ENCODE measurements at regions not wholly inside any gene's neighbourhood (a gene's known extent, or its start where the extent isn't known, plus 50 kb on each side); places are given as distances from the start of the nearest gene placed in this dataset.

DNA sequence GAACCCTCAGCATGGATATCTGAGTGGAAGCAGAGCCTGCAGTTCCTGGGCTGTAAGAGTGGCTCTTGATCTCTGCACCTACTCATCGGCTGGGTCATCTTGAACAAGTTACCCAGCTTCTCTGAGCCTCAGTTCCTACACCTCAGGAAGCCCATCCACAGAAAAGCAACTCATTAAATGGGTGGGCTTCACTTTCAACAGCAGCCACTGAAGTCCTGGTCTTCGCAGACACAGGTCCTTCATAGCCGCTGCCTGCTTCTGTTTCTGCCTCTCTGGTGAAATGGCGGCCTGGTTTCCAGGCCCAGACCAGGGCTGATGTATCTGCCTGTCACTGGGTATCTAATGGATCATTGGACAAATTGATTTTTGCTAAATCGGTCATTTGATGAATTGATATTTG lies 571.4 kb downstream of the PTPRU start:
- peaks cover 4% of the 10 kb centered on the region for H3K27me3 Mint-ChIP-seq (ENCODE audit: insufficient read depth)
- TF ChIP-seq, protein P1, sequence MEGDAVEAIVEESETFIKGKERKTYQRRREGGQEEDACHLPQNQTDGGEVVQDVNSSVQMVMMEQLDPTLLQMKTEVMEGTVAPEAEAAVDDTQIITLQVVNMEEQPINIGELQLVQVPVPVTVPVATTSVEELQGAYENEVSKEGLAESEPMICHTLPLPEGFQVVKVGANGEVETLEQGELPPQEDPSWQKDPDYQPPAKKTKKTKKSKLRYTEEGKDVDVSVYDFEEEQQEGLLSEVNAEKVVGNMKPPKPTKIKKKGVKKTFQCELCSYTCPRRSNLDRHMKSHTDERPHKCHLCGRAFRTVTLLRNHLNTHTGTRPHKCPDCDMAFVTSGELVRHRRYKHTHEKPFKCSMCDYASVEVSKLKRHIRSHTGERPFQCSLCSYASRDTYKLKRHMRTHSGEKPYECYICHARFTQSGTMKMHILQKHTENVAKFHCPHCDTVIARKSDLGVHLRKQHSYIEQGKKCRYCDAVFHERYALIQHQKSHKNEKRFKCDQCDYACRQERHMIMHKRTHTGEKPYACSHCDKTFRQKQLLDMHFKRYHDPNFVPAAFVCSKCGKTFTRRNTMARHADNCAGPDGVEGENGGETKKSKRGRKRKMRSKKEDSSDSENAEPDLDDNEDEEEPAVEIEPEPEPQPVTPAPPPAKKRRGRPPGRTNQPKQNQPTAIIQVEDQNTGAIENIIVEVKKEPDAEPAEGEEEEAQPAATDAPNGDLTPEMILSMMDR (IDR thresholded peaks at IDR 0.05), result no peak
- no peaks in the 10 kb centered on the region for H3K9me3 Mint-ChIP-seq
- H3K4me1 Mint-ChIP-seq (ENCODE audit: low read depth), result no peaks in the 10 kb centered on the region
- no peaks in the 10 kb centered on the region for H3K36me3 Mint-ChIP-seq (ENCODE audit: low read depth)
- no peak overlapping the region for H3K4me3 Mint-ChIP-seq
- no peak for DNase-seq
- H3K27ac Mint-ChIP-seq, result no peak overlapping the region

DNA sequence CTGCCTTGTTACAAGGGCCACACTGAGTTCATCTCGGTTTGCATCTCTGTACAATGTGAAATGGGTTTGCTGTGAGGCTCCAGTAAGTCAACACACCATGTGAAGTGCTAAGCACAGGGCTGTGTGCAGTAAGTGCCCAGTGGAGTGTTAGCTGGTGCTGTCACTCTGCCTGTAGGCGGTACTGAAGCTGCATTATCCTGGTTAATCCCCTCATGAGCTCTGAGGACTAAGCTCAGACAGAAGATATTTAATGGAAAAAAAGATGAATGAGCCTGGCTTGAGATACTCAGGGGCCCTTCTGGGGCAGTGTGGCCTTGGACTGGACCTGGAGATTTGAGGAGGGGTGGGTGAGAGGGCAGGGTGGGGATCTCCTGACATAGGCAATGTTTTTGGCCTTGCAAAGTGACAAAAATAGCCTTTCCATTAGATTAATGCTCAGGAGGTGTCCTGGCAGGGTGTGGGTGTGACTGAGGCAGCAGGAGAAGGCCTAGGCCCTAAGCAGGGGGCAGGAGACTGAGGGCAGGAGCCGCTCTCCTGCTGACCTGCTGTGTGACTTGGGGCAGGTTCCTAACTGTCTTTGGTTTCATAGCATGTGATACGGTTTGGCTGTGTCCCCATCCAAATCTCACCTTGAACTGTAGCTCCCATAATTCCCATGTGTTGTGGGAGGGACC lies 570.5 kb downstream of the PTPRU start:
- H3K27ac Mint-ChIP-seq, result no peak overlapping the region
- no peak overlapping the region for H3K4me3 Mint-ChIP-seq
- H3K9me3 Mint-ChIP-seq, result no peaks in the 10 kb centered on the region
- no peaks in the 10 kb centered on the region for H3K36me3 Mint-ChIP-seq (ENCODE audit: low read depth)
- TF ChIP-seq, protein P1 (IDR thresholded peaks at IDR 0.05), result no peak
- peaks cover 4% of the 10 kb centered on the region for H3K27me3 Mint-ChIP-seq (ENCODE audit: insufficient read depth)
- DNase-seq, result no peak
- no peaks in the 10 kb centered on the region for H3K4me1 Mint-ChIP-seq (ENCODE audit: low read depth)

DNA sequence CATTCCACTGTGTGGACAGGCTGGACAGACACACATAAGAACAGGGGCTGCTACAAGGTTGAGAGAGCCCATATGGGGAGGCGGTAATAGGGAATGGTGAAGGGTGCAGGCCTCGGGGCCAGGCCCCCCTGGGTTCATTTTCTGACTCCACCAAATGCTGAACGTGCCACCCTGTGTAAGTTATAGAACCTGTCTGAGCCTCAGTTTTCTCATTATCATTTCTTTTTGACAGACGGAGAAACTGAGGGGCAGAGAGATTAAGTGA lies 569.5 kb downstream of the PTPRU start:
- TF ChIP-seq, protein P1 (IDR thresholded peaks at IDR 0.05), result no peak
- H3K27ac Mint-ChIP-seq, result no peak overlapping the region
- H3K36me3 Mint-ChIP-seq (ENCODE audit: low read depth), result no peaks in the 10 kb centered on the region
- no peaks in the 10 kb centered on the region for H3K9me3 Mint-ChIP-seq
- H3K27me3 Mint-ChIP-seq (ENCODE audit: insufficient read depth), result peaks cover 4% of the 10 kb centered on the region
- no peak overlapping the region for H3K4me3 Mint-ChIP-seq
- no peaks in the 10 kb centered on the region for H3K4me1 Mint-ChIP-seq (ENCODE audit: low read depth)
- DNase-seq, result no peak

DNA sequence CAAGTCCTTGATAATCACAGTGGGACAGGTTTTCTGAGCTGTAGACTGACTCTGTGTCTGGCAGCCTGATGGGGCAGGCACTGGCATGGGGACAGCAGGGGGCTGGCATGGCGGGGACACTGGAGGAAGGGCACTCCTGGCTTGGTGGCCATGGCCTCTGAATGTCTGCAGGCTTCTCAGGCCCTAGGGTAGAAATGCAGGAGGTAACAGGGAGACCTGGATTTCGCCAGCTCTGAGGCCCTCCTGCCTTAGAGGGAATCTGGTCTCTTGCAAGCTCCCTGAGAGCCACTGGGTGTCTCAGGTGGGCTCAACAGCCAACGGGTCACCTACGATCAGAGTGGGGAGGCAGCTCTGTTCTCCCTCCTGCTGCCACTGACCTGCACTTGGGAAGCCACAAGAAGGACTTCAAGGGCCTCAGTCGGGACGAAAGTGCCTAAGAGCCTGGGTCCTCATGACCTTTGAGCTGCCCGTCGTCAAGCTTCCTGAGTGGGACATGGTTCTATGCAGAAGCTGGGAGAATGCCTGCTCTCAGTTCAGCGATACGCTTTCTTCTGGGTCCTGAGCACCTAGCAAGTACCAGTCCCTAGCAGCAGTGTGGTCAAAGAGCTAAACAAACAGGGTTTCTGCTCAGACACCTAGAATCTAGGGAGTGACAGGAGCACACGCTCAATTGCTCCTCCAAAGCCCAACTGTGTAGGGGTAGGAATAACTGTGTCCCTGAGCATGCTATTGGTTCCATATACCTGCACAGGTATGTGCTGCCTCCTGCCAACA lies 569.0 kb downstream of the PTPRU start:
- Mint-ChIP-seq H3K4me1 (ENCODE audit: low read depth) (no peaks in the 10 kb centered on the region), H3K27me3 (ENCODE audit: insufficient read depth) (peaks cover 4% of the 10 kb centered on the region), H3K36me3 (ENCODE audit: low read depth) (no peaks in the 10 kb centered on the region), H3K27ac (no peak overlapping the region), H3K4me3 (no peak overlapping the region), H3K9me3 (no peaks in the 10 kb centered on the region)
- TF ChIP-seq, protein P1 (IDR thresholded peaks at IDR 0.05), result no peak
- no peak for DNase-seq

DNA sequence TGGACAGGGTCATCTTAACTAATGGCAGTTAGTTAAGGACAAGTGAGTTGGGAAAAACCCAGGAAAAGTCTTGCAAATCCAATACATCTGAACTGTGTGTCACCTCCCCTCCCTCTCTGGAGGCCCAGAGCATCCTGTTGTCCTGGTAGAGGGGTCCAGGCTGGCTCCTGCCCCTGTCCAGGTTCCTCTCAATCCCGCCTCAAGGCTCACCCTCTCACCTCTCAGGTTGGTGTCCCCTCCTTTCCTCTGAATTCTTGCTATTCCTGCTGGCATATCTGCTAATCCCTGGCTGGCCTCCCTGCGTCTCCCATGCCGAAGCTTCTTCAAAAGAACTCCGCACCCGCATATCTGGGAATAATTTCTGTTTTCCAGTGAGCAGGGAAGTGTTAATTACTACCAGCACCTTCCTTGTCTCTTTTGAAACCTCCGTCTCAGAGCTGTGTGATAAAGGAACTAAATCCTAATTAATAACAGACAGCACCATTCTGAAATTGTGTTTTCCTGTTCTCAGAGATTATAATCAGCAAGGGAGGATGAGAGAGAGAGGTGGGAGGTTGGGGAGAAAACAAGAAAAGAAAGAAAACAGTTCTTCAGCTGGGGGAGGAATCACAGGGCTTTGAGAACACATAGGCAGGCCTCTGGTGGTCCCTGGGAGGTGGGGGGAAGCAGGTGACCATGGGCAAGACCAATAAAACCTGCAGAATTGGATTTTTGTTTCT lies 568.0 kb downstream of the PTPRU start:
- DNase-seq, result no peak
- H3K27ac Mint-ChIP-seq, result no peak overlapping the region
- H3K4me3 Mint-ChIP-seq, result no peak overlapping the region
- no peaks in the 10 kb centered on the region for H3K4me1 Mint-ChIP-seq (ENCODE audit: low read depth)
- H3K36me3 Mint-ChIP-seq (ENCODE audit: low read depth), result no peaks in the 10 kb centered on the region
- H3K27me3 Mint-ChIP-seq (ENCODE audit: insufficient read depth), result peaks cover 2% of the 10 kb centered on the region
- TF ChIP-seq, protein P1 (IDR thresholded peaks at IDR 0.05), result no peak
- H3K9me3 Mint-ChIP-seq, result no peaks in the 10 kb centered on the region

Data from HFFc6 (cell line).